Lung (tissue), 11 donors: ENCODE measurements at regions not wholly inside any gene's neighbourhood (a gene's known extent, or its start where the extent isn't known, plus 50 kb on each side); places are given as distances from the start of the nearest gene placed in this dataset.

Experiments used
- ATAC-seq: fragments of 200-7000 bp; cut with Tn5 transposase; one replicate; pipeline ENCODE4 v1.9.1; 2020; ENCODE audit warnings: moderate number of reproducible peaks; ENCODE audit not compliant: insufficient read depth, low FRiP score
- DNase-seq, 3 donors: peaks; one replicate each; pipeline ENCODE4 v3.0.0-alpha.2; 2013 to 2017
- H3K27ac ChIP-seq, 2 donors: one replicate each; pipeline ENCODE4 v1.5.1; 2013; ENCODE audit warnings: mild to moderate bottlenecking in 2 of 2, moderate library complexity in 2 of 2, control low read depth in 1 of 2, inconsistent platforms in 1 of 2, low read depth in 1 of 2, low read length in 1 of 2
- H3K27me3 ChIP-seq, 3 donors: one replicate each; pipeline ENCODE4 v1.5.1; 2013; ENCODE audit warnings: low read length in 2 of 3; ENCODE audit not compliant: control insufficient read depth in 3 of 3, insufficient read depth in 3 of 3
- H3K36me3 ChIP-seq, 4 donors: one replicate each; pipeline ENCODE4 v1.5.1; 2013; ENCODE audit warnings: low read length in 4 of 4, mild to moderate bottlenecking in 1 of 4, moderate library complexity in 1 of 4; ENCODE audit not compliant: control insufficient read depth in 4 of 4, insufficient read depth in 4 of 4
- H3K4me1 ChIP-seq, 5 donors: one replicate each; pipeline ENCODE4 v1.5.1; 2013; ENCODE audit warnings: low read length in 5 of 5, mild to moderate bottlenecking in 2 of 5, moderate library complexity in 1 of 5; ENCODE audit not compliant: control insufficient read depth in 5 of 5, insufficient read depth in 5 of 5
- H3K4me3 ChIP-seq: one replicate; pipeline ENCODE4 v1.5.1; 2013; ENCODE audit warnings: mild to moderate bottlenecking, control low read depth, moderate library complexity
- H3K9ac ChIP-seq, 2 donors: one replicate each; pipeline ENCODE4 v1.5.1; 2013; ENCODE audit warnings: low read length in 2 of 2, control low read depth in 1 of 2; ENCODE audit not compliant: insufficient read depth in 1 of 2
- H3K9me3 ChIP-seq, 4 donors: one replicate each; pipeline ENCODE4 v1.5.1; 2013; ENCODE audit warnings: low read length in 3 of 4, mild to moderate bottlenecking in 1 of 4, moderate library complexity in 1 of 4; ENCODE audit not compliant: control insufficient read depth in 4 of 4, insufficient read depth in 3 of 4
- CTCF ChIP-seq: IDR thresholded peaks from 2 replicates; pipeline ENCODE4 v1.5.1; 2012; ENCODE audit warnings: mild to moderate bottlenecking; ENCODE audit errors: control extremely low read depth, extremely low read depth
- WGBS, 2 donors: extraction: QIAGEN DNeasy Blood & Tissue Kit; methylation state at CpG; one replicate each; pipeline ENCODE4 v1.1.7; 2013; 5-methylcytosine and 5-hydroxymethylcytosine counted together
- donor health status: control.
- donor health status: control.
- donor health status: Bipolar disorder and iron deficiency.
- donor health status: healthy.
- donor health status: DM: yes; HTN: yes; CAD: no.

GRCh38 chr7:32415519-32415918, 74.7 kb downstream of the LSM5 start:
- WGBS, 2 donors = 59 to 67% methylated on average over 6 of the region's 6 CpGs
- no peaks in the 10 kb centered on the region for H3K4me1 ChIP-seq
- H3K27me3 ChIP-seq = peaks cover 0 to 4% (median 0%) of the 10 kb centered on the region in 3 donors
- no peak overlapping the region for H3K27ac ChIP-seq
- ATAC-seq = no peak
- peaks cover 0 to 2% (median 0%) of the 10 kb centered on the region in 4 donors for H3K9me3 ChIP-seq
- no peak overlapping the region for H3K9ac ChIP-seq
- no peak for TF ChIP-seq CTCF
- no peak for DNase-seq
- no peak overlapping the region for H3K4me3 ChIP-seq
- H3K36me3 ChIP-seq = no peaks in the 10 kb centered on the region

GRCh38 chr7:32412471-32412870, 77.7 kb downstream of the LSM5 start:
- Histone ChIP-seq H3K4me3 (no peak overlapping the region), H3K9me3 (peaks cover 0 to 2% (median 0%) of the 10 kb centered on the region in 4 donors), H3K27me3 (peaks cover 0 to 4% (median 0%) of the 10 kb centered on the region in 3 donors), H3K4me1 (no peaks in the 10 kb centered on the region), H3K36me3 (no peaks in the 10 kb centered on the region), H3K9ac (no peak overlapping the region), H3K27ac (no peak overlapping the region)
- ATAC-seq = no peak
- 69 to 86% methylated on average over 4 of the region's 4 CpGs for WGBS, 2 donors
- no peak for TF ChIP-seq CTCF
- DNase-seq = no peak

DNA sequence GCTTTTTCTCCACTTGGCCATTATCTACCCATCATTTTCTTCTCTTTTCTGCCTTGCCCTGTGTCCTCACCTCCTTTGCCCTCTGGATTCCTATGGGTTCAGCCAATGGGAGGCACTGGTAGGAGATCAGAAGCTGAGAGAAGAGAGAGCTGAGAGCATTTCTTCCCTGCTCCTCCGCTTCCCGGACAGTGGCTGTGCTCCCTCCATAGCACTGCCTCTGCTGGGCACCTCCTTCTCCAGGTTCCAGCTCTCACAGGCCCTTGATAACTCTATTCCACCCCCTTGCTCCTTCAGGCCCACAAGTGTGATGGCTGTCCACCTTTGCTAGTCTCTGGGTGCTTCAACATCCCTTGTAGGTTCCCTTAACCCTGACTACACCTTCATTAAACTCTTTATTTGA, 79.6 kb downstream of the LSM5 start:
- H3K4me1 ChIP-seq = no peaks in the 10 kb centered on the region
- TF ChIP-seq CTCF = no peak
- 89 to 96% methylated on average over 2 of the region's 2 CpGs for WGBS, 2 donors
- no peak for DNase-seq
- no peak overlapping the region for H3K9ac ChIP-seq
- no peaks in the 10 kb centered on the region for H3K9me3 ChIP-seq
- H3K27me3 ChIP-seq = peaks cover 0 to 4% (median 0%) of the 10 kb centered on the region in 3 donors
- H3K4me3 ChIP-seq = no peak overlapping the region
- H3K36me3 ChIP-seq = no peaks in the 10 kb centered on the region
- no peak overlapping the region for H3K27ac ChIP-seq
- ATAC-seq = no peak

DNA sequence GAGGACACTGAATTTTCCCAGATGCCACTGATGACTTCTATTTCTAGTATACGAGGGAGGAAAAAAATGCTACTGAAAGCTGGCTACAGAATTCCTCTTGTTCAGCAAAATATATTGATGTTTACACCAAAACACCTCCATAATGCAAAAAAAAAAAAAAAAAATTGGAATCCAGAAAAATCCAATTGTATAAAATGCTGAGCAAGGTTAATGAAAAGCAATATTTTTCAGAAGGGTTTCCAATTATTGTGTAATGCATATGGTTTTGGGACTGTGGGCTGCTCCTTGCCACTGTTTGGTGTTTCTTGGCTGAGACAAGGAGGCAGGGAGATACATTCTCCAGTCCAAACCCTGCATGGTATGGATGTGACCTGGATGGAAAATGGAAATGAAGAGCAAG, 83.8 kb downstream of the LSM5 start:
- WGBS, 2 donors = 24 to 39% methylated on average over 1 of the region's 1 CpG

More for the DNA sequence above, 83.8 kb downstream of the LSM5 start:
- Histone ChIP-seq H3K27me3 (no peaks in the 10 kb centered on the region), H3K4me1 (no peaks in the 10 kb centered on the region), H3K9ac (no peak overlapping the region), H3K27ac (no peak overlapping the region), H3K4me3 (no peak overlapping the region), H3K36me3 (no peaks in the 10 kb centered on the region), H3K9me3 (no peaks in the 10 kb centered on the region)
- no peak for ATAC-seq
- TF ChIP-seq CTCF = no peak
- DNase-seq = no peak
